BLaER1 (cell line): ENCODE measurements at regions not wholly inside any gene's neighbourhood (a gene's known extent, or its start where the extent isn't known, plus 50 kb on each side); places are given as distances from the start of the nearest gene placed in this dataset.

Experiments used
- H3K27ac ChIP-seq: shearing (Covaris generic); formaldehyde crosslinking; 2 replicates; pipeline ENCODE4 v1.8.1; 2022
- H3K27me3 ChIP-seq: shearing (Covaris generic); formaldehyde crosslinking; 2 replicates; pipeline ENCODE4 v1.8.1; 2022
- H3K36me3 ChIP-seq: shearing (Covaris generic); formaldehyde crosslinking; 2 replicates; pipeline ENCODE4 v1.8.1; 2022
- H3K4me1 ChIP-seq: shearing (Covaris generic); formaldehyde crosslinking; 2 replicates; pipeline ENCODE4 v1.8.1; 2022
- H3K4me2 ChIP-seq: shearing (Covaris generic); formaldehyde crosslinking; 2 replicates; pipeline ENCODE4 v1.8.1; 2022
- H3K4me3 ChIP-seq: shearing (Covaris generic); formaldehyde crosslinking; 2 replicates; pipeline ENCODE4 v1.8.1; 2022
- H3K9ac ChIP-seq: shearing (Covaris generic); formaldehyde crosslinking; 2 replicates; pipeline ENCODE4 v1.8.1; 2022
- H3K9me3 ChIP-seq: shearing (Covaris generic); formaldehyde crosslinking; 2 replicates; pipeline ENCODE4 v1.8.1; 2022
- H4K20me1 ChIP-seq: shearing (Covaris generic); formaldehyde crosslinking; 2 replicates; pipeline ENCODE4 v1.8.1; 2022
- Cebpa-rat ChIP-seq: shearing (Covaris generic); IDR thresholded peaks from 2 replicates; pipeline ENCODE4 v1.8.1; 2022

GRCh38 chr5:62727861-62728260 lies 149.2 kb downstream of the LRRC70 start:
- Histone ChIP-seq H4K20me1 (no peaks in the 10 kb centered on the region), H3K4me1 (no peaks in the 10 kb centered on the region), H3K4me3 (no peak overlapping the region), H3K9ac (no peak overlapping the region), H3K4me2 (no peak overlapping the region), H3K36me3 (no peaks in the 10 kb centered on the region), H3K27me3 (no peaks in the 10 kb centered on the region), H3K9me3 (0 out of 2 replicates have a peak, but pooled peaks cover 5% of the 10 kb centered on the region), H3K27ac (no peak overlapping the region)
- no peak for TF ChIP-seq Cebpa-rat

GRCh38 chr5:62727184-62727583 lies 148.6 kb downstream of the LRRC70 start:
- 0 out of 2 replicates have a peak, but pooled peaks cover 5% of the 10 kb centered on the region for H3K9me3 ChIP-seq
- no peaks in the 10 kb centered on the region for H3K36me3 ChIP-seq
- H3K27me3 ChIP-seq = no peaks in the 10 kb centered on the region
- H3K4me2 ChIP-seq = no peak overlapping the region
- H3K9ac ChIP-seq = no peak overlapping the region
- no peak for TF ChIP-seq Cebpa-rat
- no peaks in the 10 kb centered on the region for H3K4me1 ChIP-seq
- H3K4me3 ChIP-seq = no peak overlapping the region
- no peaks in the 10 kb centered on the region for H4K20me1 ChIP-seq
- no peak overlapping the region for H3K27ac ChIP-seq

GRCh38 chr5:62722360-62722759 lies 143.7 kb downstream of the LRRC70 start:
- Histone ChIP-seq H4K20me1 (no peaks in the 10 kb centered on the region), H3K36me3 (no peaks in the 10 kb centered on the region), H3K9ac (no peak overlapping the region), H3K27me3 (no peaks in the 10 kb centered on the region), H3K27ac (no peak overlapping the region), H3K4me3 (no peak overlapping the region), H3K9me3 (no peaks in the 10 kb centered on the region), H3K4me2 (no peak overlapping the region), H3K4me1 (peaks cover 36% of the 10 kb centered on the region)
- no peak for TF ChIP-seq Cebpa-rat

GRCh38 chr5:62720031-62720441 lies 141.4 kb downstream of the LRRC70 start:
- Histone ChIP-seq H3K27me3 (no peaks in the 10 kb centered on the region), H3K27ac (no peak overlapping the region), H3K4me2 (peak overlapping the region; percentile 53), H4K20me1 (no peaks in the 10 kb centered on the region), H3K4me3 (no peak overlapping the region), H3K36me3 (no peaks in the 10 kb centered on the region), H3K9ac (0 out of 2 replicates have a peak overlapping the region, but pooled peaks have one; percentile 31), H3K9me3 (no peaks in the 10 kb centered on the region), H3K4me1 (peaks cover 38% of the 10 kb centered on the region)
- no peak for TF ChIP-seq Cebpa-rat

GRCh38 chr5:62719061-62719720 lies 140.6 kb downstream of the LRRC70 start:
- Histone ChIP-seq H3K4me3 (no peak overlapping the region), H3K4me1 (peaks cover 38% of the 10 kb centered on the region), H4K20me1 (no peaks in the 10 kb centered on the region), H3K9ac (peak overlapping the region; percentile 31; the same call in 1 of the 2 replicates), H3K9me3 (no peaks in the 10 kb centered on the region), H3K4me2 (peak overlapping the region; percentile 53), H3K27me3 (no peaks in the 10 kb centered on the region), H3K36me3 (no peaks in the 10 kb centered on the region), H3K27ac (peak overlapping the region; percentile 43; the same call in 1 of the 2 replicates)
- no peak for TF ChIP-seq Cebpa-rat

- Histone ChIP-seq H3K27ac (no peak overlapping the region), H3K4me1 (peaks cover 38% of the 10 kb centered on the region), H3K36me3 (no peaks in the 10 kb centered on the region), H3K9me3 (no peaks in the 10 kb centered on the region), H3K27me3 (no peaks in the 10 kb centered on the region), H3K9ac (no peak overlapping the region), H4K20me1 (no peaks in the 10 kb centered on the region), H3K4me3 (no peak overlapping the region), H3K4me2 (no peak overlapping the region)
- TF ChIP-seq Cebpa-rat = no peak
These were observed 139.7 kb downstream of the LRRC70 start for GRCh38 chr5:62718324-62718723.

GRCh38 chr5:62717301-62717933 lies 138.8 kb downstream of the LRRC70 start:
- H3K9me3 ChIP-seq = no peaks in the 10 kb centered on the region
- no peaks in the 10 kb centered on the region for H3K36me3 ChIP-seq
- H3K27ac ChIP-seq = no peak overlapping the region
- TF ChIP-seq Cebpa-rat = no peak
- H3K4me3 ChIP-seq = no peak overlapping the region
- H3K4me2 ChIP-seq = peak overlapping the region; percentile 17
- H4K20me1 ChIP-seq = no peaks in the 10 kb centered on the region
- H3K9ac ChIP-seq = no peak overlapping the region
- peaks cover 38% of the 10 kb centered on the region for H3K4me1 ChIP-seq
- no peaks in the 10 kb centered on the region for H3K27me3 ChIP-seq

- no peak for TF ChIP-seq Cebpa-rat
These were observed 135.7 kb downstream of the LRRC70 start for GRCh38 chr5:62714296-62714695.

GRCh38 chr5:62708481-62709325 lies 130.1 kb downstream of the LRRC70 start:
- no peak overlapping the region for H3K9ac ChIP-seq
- H3K36me3 ChIP-seq = no peaks in the 10 kb centered on the region
- H3K9me3 ChIP-seq = no peaks in the 10 kb centered on the region
- H3K4me3 ChIP-seq = no peak overlapping the region
- no peak overlapping the region for H3K27ac ChIP-seq
- H3K4me1 ChIP-seq = no peaks in the 10 kb centered on the region
- TF ChIP-seq Cebpa-rat = no peak
- H3K27me3 ChIP-seq = no peaks in the 10 kb centered on the region
- H3K4me2 ChIP-seq = no peak overlapping the region
- no peaks in the 10 kb centered on the region for H4K20me1 ChIP-seq

More at GRCh38 chr5:62714296-62714695, 135.7 kb downstream of the LRRC70 start:
- Histone ChIP-seq H4K20me1 (no peaks in the 10 kb centered on the region), H3K36me3 (no peaks in the 10 kb centered on the region), H3K9me3 (no peaks in the 10 kb centered on the region), H3K4me2 (no peak overlapping the region), H3K27ac (no peak overlapping the region), H3K9ac (no peak overlapping the region), H3K4me1 (peaks cover 15% of the 10 kb centered on the region), H3K4me3 (no peak overlapping the region), H3K27me3 (no peaks in the 10 kb centered on the region)

- H3K4me3 ChIP-seq = no peak overlapping the region
- no peaks in the 10 kb centered on the region for H4K20me1 ChIP-seq
- no peaks in the 10 kb centered on the region for H3K4me1 ChIP-seq
- H3K27me3 ChIP-seq = no peaks in the 10 kb centered on the region
- no peak overlapping the region for H3K27ac ChIP-seq
- H3K36me3 ChIP-seq = no peaks in the 10 kb centered on the region
- no peak for TF ChIP-seq Cebpa-rat
- no peak overlapping the region for H3K9ac ChIP-seq
- H3K9me3 ChIP-seq = no peaks in the 10 kb centered on the region
- no peak overlapping the region for H3K4me2 ChIP-seq
These were observed 128.9 kb downstream of the LRRC70 start for GRCh38 chr5:62707563-62707962.
